Keratinocyte (primary cell): ENCODE measurements at regions not wholly inside any gene's neighbourhood (a gene's known extent, or its start where the extent isn't known, plus 50 kb on each side); places are given as distances from the start of the nearest gene placed in this dataset.
A peak's percentile ranks its signal among the peaks of the same experiment; 100 is the strongest.

Experiments used
- DNase-seq: peaks from one replicate; pipeline ENCODE4 v3.0.0-alpha.2; 2011; ENCODE audit warnings: low read depth, missing footprints, low spot score
- FAIRE-seq: peaks from 2 replicates; lab custom pipeline; 2011; peaks lifted over from hg19 to GRCh38; lab: Jason Lieb, UNC
- H2AFZ ChIP-seq: 2 replicates; pipeline ENCODE4 v1.6.0; 2012; ENCODE audit warnings: low read length, control low read depth, inconsistent platforms; ENCODE audit not compliant: control insufficient read depth
- H3K27ac ChIP-seq: 2 replicates; pipeline ENCODE4 v1.5.1; 2011; ENCODE audit warnings: low read length; ENCODE audit not compliant: control insufficient read depth, insufficient read depth
- H3K27me3 ChIP-seq: 3 replicates; pipeline ENCODE4 v1.6.0; 2011; ENCODE audit warnings: low read length; ENCODE audit not compliant: control insufficient read depth, insufficient read depth; ENCODE audit errors: extremely low read depth
- H3K36me3 ChIP-seq, 2 experiments: 2 replicates in 1 of 2; 3 replicates in 1 of 2; pipeline ENCODE4 v1.5.1; 2011; ENCODE audit warnings: low read length in 2 of 2, mild to moderate bottlenecking in 1 of 2; ENCODE audit not compliant: control insufficient read depth in 2 of 2, insufficient read depth in 2 of 2; ENCODE audit errors: extremely low read depth in 1 of 2
- H3K4me1 ChIP-seq: 3 replicates; pipeline ENCODE4 v1.5.1; 2011; ENCODE audit warnings: low read length; ENCODE audit not compliant: control insufficient read depth, insufficient read depth; ENCODE audit errors: extremely low read depth
- H3K4me2 ChIP-seq: 3 replicates; pipeline ENCODE4 v1.6.0; 2011; ENCODE audit warnings: low read depth, low read length; ENCODE audit not compliant: control insufficient read depth, insufficient read depth; ENCODE audit errors: extremely low read depth
- H3K4me3 ChIP-seq, 3 experiments: fragments of 200-600 bp in 1 of 3; sonication (generic) in 1 of 3; 2 replicates in 2 of 3; 3 replicates in 1 of 3; pipeline ENCODE4 v1.5.1; 2011 to 2016; ENCODE audit warnings: low read length in 3 of 3, mild to moderate bottlenecking in 3 of 3, control low read depth in 2 of 3, inconsistent platforms in 1 of 3, low read depth in 1 of 3, mixed read lengths in 1 of 3, mixed run types in 1 of 3, moderate library complexity in 1 of 3; ENCODE audit not compliant: control insufficient read depth in 2 of 3, insufficient read depth in 2 of 3; ENCODE audit errors: extremely low read depth in 1 of 3
- H3K79me2 ChIP-seq: 2 replicates; pipeline ENCODE4 v1.6.0; 2012; ENCODE audit warnings: low read length; ENCODE audit not compliant: control insufficient read depth, insufficient read depth
- H3K9ac ChIP-seq: 3 replicates; pipeline ENCODE4 v1.6.0; 2011; ENCODE audit warnings: low read length; ENCODE audit not compliant: control insufficient read depth, insufficient read depth; ENCODE audit errors: extremely low read depth
- H3K9me1 ChIP-seq: 3 replicates; pipeline ENCODE4 v1.6.0; 2011; ENCODE audit warnings: low read length; ENCODE audit not compliant: control insufficient read depth, insufficient read depth; ENCODE audit errors: extremely low read depth
- H3K9me3 ChIP-seq: 2 replicates; pipeline ENCODE4 v1.5.1; 2012; ENCODE audit warnings: low read depth, low read length; ENCODE audit not compliant: control insufficient read depth
- H4K20me1 ChIP-seq: 3 replicates; pipeline ENCODE4 v1.6.0; 2011; ENCODE audit warnings: low read length; ENCODE audit not compliant: control insufficient read depth, insufficient read depth; ENCODE audit errors: extremely low read depth
- EZH2 ChIP-seq: IDR thresholded peaks from one replicate; pipeline ENCODE4 v1.6.1; 2012; ENCODE audit warnings: inconsistent platforms, mild to moderate bottlenecking, low read length, moderate library complexity
- dilution Hi-C: fragments of 300-500 bp; cut with MboI; formaldehyde crosslinking; loops from one replicate; pipeline ENCODE4 v1.7.0; 2020; ENCODE audit warnings: low sequenced_read_pairs; ENCODE audit not compliant: extremely low pct_ligation_motif_present
- TF ChIP-seq, protein P1 (sequence below), 3 experiments: IDR thresholded peaks in 1 of 3; conservative IDR thresholded peaks in 1 of 3; optimal IDR thresholded peaks in 1 of 3; 2 replicates in 2 of 3; 3 replicates in 1 of 3; pipeline versions ENCODE3 to v1.5.1; 2011; ENCODE audit warnings: low read length in 3 of 3, mild to moderate bottlenecking in 3 of 3, moderate library complexity in 2 of 3, control low read depth in 1 of 3, inconsistent platforms in 1 of 3; ENCODE audit not compliant: insufficient read depth in 2 of 3; ENCODE audit errors: extremely low read depth in 1 of 3

DNA sequence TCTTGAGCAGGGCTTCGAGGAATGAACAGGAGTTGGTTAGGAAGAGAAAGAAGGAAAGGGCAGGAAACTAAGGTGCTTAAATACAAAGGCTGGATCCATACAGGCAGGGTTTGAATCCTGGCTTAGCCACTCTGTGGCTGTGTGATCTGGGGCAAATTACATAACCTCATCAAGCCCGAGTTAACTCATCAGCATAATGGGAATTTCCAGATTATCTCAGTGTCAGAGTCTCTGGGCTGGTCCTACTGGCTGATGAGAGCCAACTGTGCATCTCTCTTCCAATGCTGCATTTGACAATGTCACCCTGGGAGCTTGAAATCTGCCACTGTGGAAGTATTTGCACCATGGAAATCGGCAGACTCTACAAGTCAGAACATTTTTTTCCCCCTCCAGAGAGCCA lies 83.8 kb upstream of the SLC6A6 start:
- Histone ChIP-seq H3K9me1 (no peaks in the 10 kb centered on the region), H3K9me3 (no peaks in the 10 kb centered on the region)

DNA sequence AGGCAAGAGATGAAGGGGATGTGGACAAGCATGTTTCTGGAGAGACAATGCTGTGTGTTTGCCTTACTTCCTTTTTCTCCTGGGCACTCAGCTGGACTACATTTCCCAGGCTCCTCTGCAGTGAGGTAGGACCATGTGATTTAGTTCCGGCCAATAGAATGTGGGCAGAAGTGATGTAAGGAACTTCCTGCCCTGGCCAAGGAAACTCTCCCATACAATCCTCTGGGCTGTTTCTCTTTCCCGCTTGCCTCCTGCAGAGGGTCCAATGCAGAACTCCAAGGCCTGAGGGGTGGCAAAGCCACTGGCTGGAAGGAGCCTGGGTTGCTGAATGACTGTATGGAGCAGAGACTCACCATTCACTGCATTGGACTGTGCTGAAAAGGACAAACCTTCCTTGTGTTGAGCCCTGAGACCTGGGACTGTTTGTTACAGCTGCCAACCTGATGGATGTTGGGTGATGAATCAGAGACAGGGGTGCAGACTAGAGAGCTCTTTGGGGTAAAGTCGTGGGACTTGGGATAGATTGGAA lies 82.7 kb upstream of the SLC6A6 start:
- Histone ChIP-seq H3K4me1 (peaks cover 12% of the 10 kb centered on the region), H3K27ac (peak overlapping the region; percentile 49), H2AFZ (peak overlapping the region; percentile 92), H3K27me3 (no peaks in the 10 kb centered on the region), H3K9me3 (no peaks in the 10 kb centered on the region), H4K20me1 (no peaks in the 10 kb centered on the region), H3K4me2 (peak overlapping the region; percentile 29), H3K4me3 (peak overlapping the region in 1 of 3 experiments; percentile 6), H3K9me1 (no peaks in the 10 kb centered on the region), H3K36me3 (no peaks in the 10 kb centered on the region), H3K79me2 (no peaks in the 10 kb centered on the region), H3K9ac (no peak overlapping the region)
- DNase-seq (no peak), FAIRE-seq (peak; percentile 87)
- TF ChIP-seq EZH2, result no peak
- TF ChIP-seq, protein P1, sequence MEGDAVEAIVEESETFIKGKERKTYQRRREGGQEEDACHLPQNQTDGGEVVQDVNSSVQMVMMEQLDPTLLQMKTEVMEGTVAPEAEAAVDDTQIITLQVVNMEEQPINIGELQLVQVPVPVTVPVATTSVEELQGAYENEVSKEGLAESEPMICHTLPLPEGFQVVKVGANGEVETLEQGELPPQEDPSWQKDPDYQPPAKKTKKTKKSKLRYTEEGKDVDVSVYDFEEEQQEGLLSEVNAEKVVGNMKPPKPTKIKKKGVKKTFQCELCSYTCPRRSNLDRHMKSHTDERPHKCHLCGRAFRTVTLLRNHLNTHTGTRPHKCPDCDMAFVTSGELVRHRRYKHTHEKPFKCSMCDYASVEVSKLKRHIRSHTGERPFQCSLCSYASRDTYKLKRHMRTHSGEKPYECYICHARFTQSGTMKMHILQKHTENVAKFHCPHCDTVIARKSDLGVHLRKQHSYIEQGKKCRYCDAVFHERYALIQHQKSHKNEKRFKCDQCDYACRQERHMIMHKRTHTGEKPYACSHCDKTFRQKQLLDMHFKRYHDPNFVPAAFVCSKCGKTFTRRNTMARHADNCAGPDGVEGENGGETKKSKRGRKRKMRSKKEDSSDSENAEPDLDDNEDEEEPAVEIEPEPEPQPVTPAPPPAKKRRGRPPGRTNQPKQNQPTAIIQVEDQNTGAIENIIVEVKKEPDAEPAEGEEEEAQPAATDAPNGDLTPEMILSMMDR (optimal IDR thresholded peaks at IDR 0.05 in 1 of 3, IDR thresholded peaks at IDR 0.05 in 1 of 3, conservative IDR thresholded peaks at IDR 0.05 in 1 of 3; ENCODE audit: extremely low read depth in 1 of 3, insufficient read depth in 2 of 3, low read length in 3 of 3), result no peak
- dilution Hi-C loops, result no loop called here

More for the DNA sequence above, 83.8 kb upstream of the SLC6A6 start:
- Histone ChIP-seq H3K27me3 (peaks cover 4% of the 10 kb centered on the region), H3K4me2 (no peak overlapping the region), H3K4me1 (peaks cover 7% of the 10 kb centered on the region), H4K20me1 (no peaks in the 10 kb centered on the region), H3K79me2 (no peaks in the 10 kb centered on the region), H3K4me3 (no peak overlapping the region), H3K36me3 (no peaks in the 10 kb centered on the region), H3K9ac (no peak overlapping the region), H2AFZ (no peak overlapping the region), H3K27ac (no peak overlapping the region)
- FAIRE-seq (no peak), DNase-seq (no peak)
- dilution Hi-C loops, result no loop called here
- TF ChIP-seq EZH2, result no peak
- TF ChIP-seq, protein P1 (optimal IDR thresholded peaks at IDR 0.05 in 1 of 3, IDR thresholded peaks at IDR 0.05 in 1 of 3, conservative IDR thresholded peaks at IDR 0.05 in 1 of 3; ENCODE audit: extremely low read depth in 1 of 3, insufficient read depth in 2 of 3, low read length in 3 of 3), result no peak
